ENCODE measurements at regions not wholly inside any gene's neighbourhood (a gene's known extent, or its start where the extent isn't known, plus 50 kb on each side); places are given as distances from the start of the nearest gene placed in this dataset.

DNA sequence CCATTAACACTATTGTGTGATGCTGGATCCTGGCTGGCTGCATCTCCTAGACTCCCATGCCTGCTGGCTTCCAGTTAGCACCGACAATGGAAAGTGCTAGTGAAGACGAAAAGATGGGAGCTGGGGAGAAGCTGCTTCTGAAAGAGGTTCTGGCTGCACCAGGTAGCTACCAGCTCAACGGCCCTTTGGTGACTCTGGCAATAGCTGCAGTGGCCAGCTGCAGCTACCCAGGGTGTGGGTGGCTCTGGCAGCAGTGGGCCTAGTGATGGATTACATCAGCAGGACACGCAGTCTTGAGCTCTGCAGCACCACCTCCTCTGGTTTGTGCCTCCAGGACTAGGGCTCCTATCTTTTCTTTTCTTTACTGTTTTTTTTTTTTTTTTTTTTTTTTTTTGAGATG is 662.6 kb downstream of the MATN1 start:
- TF ChIP-seq, protein P1, sequence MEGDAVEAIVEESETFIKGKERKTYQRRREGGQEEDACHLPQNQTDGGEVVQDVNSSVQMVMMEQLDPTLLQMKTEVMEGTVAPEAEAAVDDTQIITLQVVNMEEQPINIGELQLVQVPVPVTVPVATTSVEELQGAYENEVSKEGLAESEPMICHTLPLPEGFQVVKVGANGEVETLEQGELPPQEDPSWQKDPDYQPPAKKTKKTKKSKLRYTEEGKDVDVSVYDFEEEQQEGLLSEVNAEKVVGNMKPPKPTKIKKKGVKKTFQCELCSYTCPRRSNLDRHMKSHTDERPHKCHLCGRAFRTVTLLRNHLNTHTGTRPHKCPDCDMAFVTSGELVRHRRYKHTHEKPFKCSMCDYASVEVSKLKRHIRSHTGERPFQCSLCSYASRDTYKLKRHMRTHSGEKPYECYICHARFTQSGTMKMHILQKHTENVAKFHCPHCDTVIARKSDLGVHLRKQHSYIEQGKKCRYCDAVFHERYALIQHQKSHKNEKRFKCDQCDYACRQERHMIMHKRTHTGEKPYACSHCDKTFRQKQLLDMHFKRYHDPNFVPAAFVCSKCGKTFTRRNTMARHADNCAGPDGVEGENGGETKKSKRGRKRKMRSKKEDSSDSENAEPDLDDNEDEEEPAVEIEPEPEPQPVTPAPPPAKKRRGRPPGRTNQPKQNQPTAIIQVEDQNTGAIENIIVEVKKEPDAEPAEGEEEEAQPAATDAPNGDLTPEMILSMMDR (IDR thresholded peaks at IDR 0.05) = no peak
- no peak for TF ChIP-seq POLR2A (IDR thresholded peaks at IDR 0.05)
- no peak for TF ChIP-seq EP300 (IDR thresholded peaks at IDR 0.05)
